ENCODE measurements at regions not wholly inside any gene's neighbourhood (a gene's known extent, or its start where the extent isn't known, plus 50 kb on each side); places are given as distances from the start of the nearest gene placed in this dataset.

DNA sequence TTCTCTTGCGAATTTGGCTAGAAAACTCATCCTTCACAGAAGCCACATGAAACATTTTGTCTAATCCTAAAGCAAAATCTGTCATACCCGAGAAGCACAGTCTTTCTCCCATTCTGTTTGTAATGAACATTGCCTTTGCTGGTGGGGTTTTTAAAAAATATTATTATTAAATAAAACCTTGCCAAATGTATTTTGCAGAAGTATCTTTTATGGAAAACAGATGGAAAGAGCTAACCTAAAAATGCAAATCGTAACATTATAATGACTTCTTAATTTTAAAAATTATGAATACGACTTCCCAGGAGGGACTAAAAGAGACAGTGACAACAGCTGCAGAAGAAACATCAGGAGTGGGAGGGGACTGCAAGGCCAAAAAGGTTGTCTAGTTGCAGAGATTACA is 246.3 kb upstream of the TAS2R1 start:
- TF ChIP-seq CTCF (conservative IDR thresholded peaks at IDR 0.05) (no peak), EZH2 (IDR thresholded peaks at IDR 0.05; ENCODE audit: low read depth) (no peak)
